ENCODE measurements at regions not wholly inside any gene's neighbourhood (a gene's known extent, or its start where the extent isn't known, plus 50 kb on each side); places are given as distances from the start of the nearest gene placed in this dataset.

DNA sequence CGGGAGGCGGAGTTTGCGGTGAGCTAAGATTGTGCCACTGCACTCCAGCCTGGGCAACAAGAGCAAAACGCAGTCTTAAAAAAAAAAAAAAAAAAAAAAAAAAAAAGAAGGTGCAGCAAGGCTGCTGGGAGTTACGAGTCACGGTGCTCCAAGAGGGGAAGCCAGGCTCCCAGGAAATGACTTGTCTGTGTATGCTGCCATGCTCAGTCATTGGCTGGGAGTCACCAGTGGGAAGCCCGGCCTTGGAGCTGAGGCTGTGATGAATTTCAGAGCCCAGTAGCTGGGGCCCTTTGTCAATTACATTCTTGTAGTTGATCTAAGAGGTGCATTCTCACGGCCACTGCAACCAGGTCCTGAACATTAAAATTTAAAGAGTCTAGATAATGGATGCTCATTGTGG is 1105.1 kb upstream of the TENM3 start:
- TF ChIP-seq EZH2 (IDR thresholded peaks at IDR 0.05) (no peak), POLR2AphosphoS5 (IDR thresholded peaks at IDR 0.05; ENCODE audit: borderline replicate concordance, low read depth, low read length) (no peak), FOXP2 (optimal IDR thresholded peaks at IDR 0.05; ENCODE audit: control extremely low read depth, extremely low read length, insufficient read depth) (no peak)
